PC-3 (cell line): ENCODE measurements at regions not wholly inside any gene's neighbourhood (a gene's known extent, or its start where the extent isn't known, plus 50 kb on each side); places are given as distances from the start of the nearest gene placed in this dataset.
A peak's percentile ranks its signal among the peaks of the same experiment; 100 is the strongest.

Source experiments
- ATAC-seq: fragments of 200-7000 bp; cut with Tn5 transposase; 2 replicates; pipeline ENCODE4 v1.9.1; 2020; ENCODE audit warnings: mild to moderate bottlenecking, moderate library complexity
- BruUV-seq: library from RNA; stranded (reverse); fragments of 400-500 nt; replicated peaks from 2 replicates; lab custom pipeline; 2021; lab: Mats Ljungman, UMichigan
- CTCF ChIA-PET: fragments of 300-600 bp; sonication (Branson Sonifier 250); formaldehyde crosslinking; loops from one replicate; lab custom pipeline; 2022; ENCODE audit warnings: antibody characterized with exemption; lab: Charles Lee
- POLR2A ChIA-PET: fragments of 300-600 bp; sonication (Branson Sonifier 250); formaldehyde crosslinking; loops from one replicate; lab custom pipeline; 2022; ENCODE audit warnings: antibody characterized with exemption; ENCODE audit not compliant: unreplicated experiment; lab: Charles Lee
- DNase-seq: peaks from one replicate; pipeline ENCODE4 v3.0.0-alpha.2; 2015
- H2AFZ ChIP-seq: fragments of 300-600 bp; sonication (generic); 2 replicates; pipeline ENCODE4 v1.6.0; 2016; ENCODE audit warnings: antibody characterized with exemption, low read length
- H3F3A ChIP-seq: fragments of 300-600 bp; sonication (generic); one replicate; pipeline ENCODE4 v1.6.0; 2017; ENCODE audit warnings: antibody characterized with exemption, low read length, control low read depth, mild to moderate bottlenecking; ENCODE audit not compliant: unreplicated experiment
- H3K27ac ChIP-seq: fragments of 300-600 bp; sonication (generic); 2 replicates; pipeline ENCODE4 v1.5.1; 2016; ENCODE audit warnings: mild to moderate bottlenecking, low read length
- H3K27me3 ChIP-seq: fragments of 300-600 bp; sonication (generic); 2 replicates; pipeline ENCODE4 v1.6.1; 2016; ENCODE audit warnings: low read length, mixed read lengths
- H3K36me3 ChIP-seq: fragments of 300-600 bp; sonication (generic); 2 replicates; pipeline ENCODE4 v1.6.1; 2016; ENCODE audit warnings: low read depth, mixed run types, low read length, mixed read lengths
- H3K4me1 ChIP-seq: fragments of 300-600 bp; sonication (generic); 2 replicates; pipeline ENCODE4 v1.5.1; 2016; ENCODE audit warnings: low read length; ENCODE audit not compliant: insufficient read depth
- H3K4me2 ChIP-seq: fragments of 300-600 bp; sonication (generic); 2 replicates; pipeline ENCODE4 v1.6.0; 2016; ENCODE audit warnings: low read length
- H3K4me3 ChIP-seq: fragments of 300-600 bp; sonication (generic); 2 replicates; pipeline ENCODE4 v1.5.1; 2016; ENCODE audit warnings: mild to moderate bottlenecking, low read length, mixed read lengths
- H3K79me2 ChIP-seq: fragments of 300-600 bp; sonication (generic); 2 replicates; pipeline ENCODE4 v1.6.1; 2017; ENCODE audit warnings: low read length, mixed read lengths
- H3K9ac ChIP-seq: fragments of 300-600 bp; sonication (generic); 2 replicates; pipeline ENCODE4 v1.6.0; 2016; ENCODE audit warnings: mild to moderate bottlenecking, low read length
- H3K9me2 ChIP-seq: fragments of 300-600 bp; sonication (generic); replicated peaks from 2 replicates; pipeline ENCODE4 v1.6.1; 2016; ENCODE audit warnings: mixed run types, low read length, mixed read lengths
- H3K9me3 ChIP-seq: fragments of 300-600 bp; sonication (generic); 2 replicates; pipeline ENCODE4 v1.6.1; 2016; ENCODE audit warnings: low read length, mixed read lengths
- H4K20me1 ChIP-seq: fragments of 300-600 bp; sonication (generic); 2 replicates; pipeline ENCODE4 v1.6.1; 2016; ENCODE audit warnings: low read length, mixed read lengths
- EZH2 ChIP-seq: fragments of 300-600 bp; sonication (generic); IDR thresholded peaks from one replicate; pipeline ENCODE4 v1.6.1; 2017; ENCODE audit warnings: antibody characterized with exemption, mild to moderate bottlenecking, low read length; ENCODE audit not compliant: unreplicated experiment
- EZH2phosphoT487 ChIP-seq: fragments of 300-600 bp; sonication (generic); IDR thresholded peaks from 2 replicates; pipeline ENCODE4 v1.6.1; 2018; ENCODE audit warnings: mild to moderate bottlenecking, antibody characterized with exemption, low read length, borderline replicate concordance
- intact Hi-C: fragments of 100-400 bp; cut with micrococcal nuclease; formaldehyde crosslinking; loops from 2 replicates; pipeline ENCODE4 v1.9.0; 2023
- TF ChIP-seq, protein P1 (sequence below): fragments of 300-600 bp; sonication (generic); conservative IDR thresholded peaks from 2 replicates; pipeline ENCODE4 v1.5.1; 2017; ENCODE audit warnings: antibody characterized with exemption, low read depth, mild to moderate bottlenecking, low read length

DNA sequence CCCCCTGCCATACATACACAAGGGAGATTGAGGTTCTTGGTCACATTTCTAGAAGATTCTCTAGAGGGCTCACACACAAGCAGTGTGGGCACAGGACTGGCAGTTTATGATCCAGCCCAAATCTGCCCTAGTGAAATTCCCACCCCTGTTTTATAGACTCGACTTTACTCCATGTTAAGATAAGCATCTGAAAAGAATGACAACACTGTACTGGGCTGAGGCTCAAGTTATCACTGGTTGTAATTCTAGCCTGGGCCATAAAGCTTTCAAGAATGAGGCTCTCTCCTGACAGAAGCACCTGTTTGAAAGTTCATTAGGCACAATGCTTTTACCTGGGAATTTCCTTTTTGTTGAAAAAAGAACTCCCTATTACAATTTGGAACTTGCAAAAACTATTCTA lies 195.6 kb upstream of the GLI3 start:
- DNase-seq (no peak), ATAC-seq (peak; percentile 27; the same call in 1 of the 2 replicates)
- no peak overlapping the region for H3K9ac ChIP-seq
- H4K20me1 ChIP-seq, result no peaks in the 10 kb centered on the region
- H3K79me2 ChIP-seq, result no peaks in the 10 kb centered on the region
- no peaks in the 10 kb centered on the region for H3K4me1 ChIP-seq
- H3K36me3 ChIP-seq, result no peaks in the 10 kb centered on the region
- no peaks in the 10 kb centered on the region for H3F3A ChIP-seq
- no peak overlapping the region for H3K27ac ChIP-seq
- H3K9me2 ChIP-seq, result no peaks in the 10 kb centered on the region
- no TSS peak for BruUV-seq
- no peaks in the 10 kb centered on the region for H3K9me3 ChIP-seq
- H3K4me3 ChIP-seq, result no peak overlapping the region
- CTCF ChIA-PET, result no interaction called here
- POLR2A ChIA-PET, result no interaction called here
- intact Hi-C loops, result no loop called here
- H3K4me2 ChIP-seq, result no peak overlapping the region
- H2AFZ ChIP-seq, result no peak overlapping the region
- TF ChIP-seq EZH2 (no peak), EZH2phosphoT487 (no peak)
- TF ChIP-seq, protein P1, sequence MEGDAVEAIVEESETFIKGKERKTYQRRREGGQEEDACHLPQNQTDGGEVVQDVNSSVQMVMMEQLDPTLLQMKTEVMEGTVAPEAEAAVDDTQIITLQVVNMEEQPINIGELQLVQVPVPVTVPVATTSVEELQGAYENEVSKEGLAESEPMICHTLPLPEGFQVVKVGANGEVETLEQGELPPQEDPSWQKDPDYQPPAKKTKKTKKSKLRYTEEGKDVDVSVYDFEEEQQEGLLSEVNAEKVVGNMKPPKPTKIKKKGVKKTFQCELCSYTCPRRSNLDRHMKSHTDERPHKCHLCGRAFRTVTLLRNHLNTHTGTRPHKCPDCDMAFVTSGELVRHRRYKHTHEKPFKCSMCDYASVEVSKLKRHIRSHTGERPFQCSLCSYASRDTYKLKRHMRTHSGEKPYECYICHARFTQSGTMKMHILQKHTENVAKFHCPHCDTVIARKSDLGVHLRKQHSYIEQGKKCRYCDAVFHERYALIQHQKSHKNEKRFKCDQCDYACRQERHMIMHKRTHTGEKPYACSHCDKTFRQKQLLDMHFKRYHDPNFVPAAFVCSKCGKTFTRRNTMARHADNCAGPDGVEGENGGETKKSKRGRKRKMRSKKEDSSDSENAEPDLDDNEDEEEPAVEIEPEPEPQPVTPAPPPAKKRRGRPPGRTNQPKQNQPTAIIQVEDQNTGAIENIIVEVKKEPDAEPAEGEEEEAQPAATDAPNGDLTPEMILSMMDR, result no peak
- H3K27me3 ChIP-seq, result no peaks in the 10 kb centered on the region

DNA sequence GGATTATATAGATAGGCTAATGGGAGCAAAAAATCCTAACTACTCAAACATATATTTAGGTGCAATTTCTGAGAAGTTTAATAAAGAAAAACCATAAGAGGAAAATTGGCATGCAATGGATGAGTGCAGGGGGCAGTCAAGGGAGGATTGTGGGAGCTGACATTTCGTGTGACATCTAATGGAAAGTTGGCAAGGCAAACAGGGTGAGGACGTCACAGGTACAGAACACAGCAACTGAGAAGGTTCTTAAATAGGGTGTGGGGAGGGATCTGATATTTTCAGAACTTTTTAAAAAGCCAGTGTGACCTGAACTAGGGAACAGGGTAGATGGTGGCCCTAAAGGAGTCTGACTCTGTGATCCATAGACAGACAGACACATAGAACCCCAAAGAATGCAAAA lies 194.9 kb upstream of the GLI3 start:
- Histone ChIP-seq H3K4me1 (no peaks in the 10 kb centered on the region), H3K9me2 (no peaks in the 10 kb centered on the region), H3K79me2 (no peaks in the 10 kb centered on the region), H3K9ac (no peak overlapping the region), H3K27me3 (no peaks in the 10 kb centered on the region), H3K9me3 (no peaks in the 10 kb centered on the region), H3K4me3 (no peak overlapping the region), H4K20me1 (no peaks in the 10 kb centered on the region), H3K4me2 (no peak overlapping the region), H2AFZ (no peak overlapping the region), H3F3A (no peaks in the 10 kb centered on the region), H3K36me3 (no peaks in the 10 kb centered on the region), H3K27ac (no peak overlapping the region)
- no peak for DNase-seq
- POLR2A ChIA-PET, result no interaction called here
- intact Hi-C loops, result no loop called here
- ATAC-seq, result no peak
- no peak for TF ChIP-seq EZH2
- TF ChIP-seq EZH2phosphoT487, result no peak
- TF ChIP-seq, protein P1, result no peak
- CTCF ChIA-PET, result no interaction called here
- BruUV-seq, result no TSS peak

DNA sequence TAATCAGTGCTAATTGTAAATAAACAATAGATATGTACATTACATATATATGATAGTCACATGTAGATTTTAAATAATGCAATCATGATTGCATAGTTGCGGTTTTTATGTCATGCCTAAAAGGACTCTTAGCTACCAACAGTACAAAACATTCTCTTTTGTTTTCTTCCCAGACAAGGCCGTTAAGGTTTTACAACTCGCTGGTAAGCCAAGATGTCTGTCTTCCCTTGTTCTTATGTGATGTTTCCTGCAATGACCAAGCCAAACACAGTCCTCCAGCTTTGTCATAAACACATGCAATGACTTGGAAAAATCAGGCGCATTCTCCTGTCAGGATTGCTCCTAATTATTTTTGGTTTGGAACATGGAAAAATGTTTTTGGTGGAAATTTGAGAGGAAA lies 192.3 kb upstream of the GLI3 start:
- Histone ChIP-seq H3K9me2 (no peaks in the 10 kb centered on the region), H3K4me2 (no peak overlapping the region), H3K36me3 (no peaks in the 10 kb centered on the region), H3K79me2 (no peaks in the 10 kb centered on the region), H2AFZ (no peak overlapping the region), H3K27me3 (no peaks in the 10 kb centered on the region), H3K27ac (no peak overlapping the region), H3K9ac (no peak overlapping the region), H3K9me3 (no peaks in the 10 kb centered on the region), H3K4me1 (no peaks in the 10 kb centered on the region), H3F3A (no peaks in the 10 kb centered on the region), H4K20me1 (no peaks in the 10 kb centered on the region), H3K4me3 (no peak overlapping the region)
- POLR2A ChIA-PET, result no interaction called here
- intact Hi-C loops, result no loop called here
- DNase-seq (no peak), ATAC-seq (no peak)
- TF ChIP-seq EZH2, result no peak
- TF ChIP-seq, protein P1, result no peak
- TF ChIP-seq EZH2phosphoT487, result no peak
- CTCF ChIA-PET, result no interaction called here
- no TSS peak for BruUV-seq
